ENCODE measurements at regions not wholly inside any gene's neighbourhood (a gene's known extent, or its start where the extent isn't known, plus 50 kb on each side); places are given as distances from the start of the nearest gene placed in this dataset.

GRCh38 chr4:16969696-16970135 lies 71.3 kb upstream of the LDB2 start:
- TF ChIP-seq EZH2 (IDR thresholded peaks at IDR 0.05; ENCODE audit: low read depth) (no peak), CTCF (conservative IDR thresholded peaks at IDR 0.05) (no peak)
